Activated T-helper 9 cell treated with anti-CD3 and anti-CD28 coated beads, Interleukin-2, amount 50 U/mL, for 16 hours (primary cell): ENCODE measurements at regions not wholly inside any gene's neighbourhood (a gene's known extent, or its start where the extent isn't known, plus 50 kb on each side); places are given as distances from the start of the nearest gene placed in this dataset.

Source experiments
- DNase-seq: peaks from one replicate; pipeline ENCODE4 v3.0.0-alpha.2; 2020; ENCODE audit warnings: low read depth

- DNase-seq: no peak
Observed at GRCh38 chr1:239882967-239883366, 208.7 kb upstream of the FMN2 start.

DNA sequence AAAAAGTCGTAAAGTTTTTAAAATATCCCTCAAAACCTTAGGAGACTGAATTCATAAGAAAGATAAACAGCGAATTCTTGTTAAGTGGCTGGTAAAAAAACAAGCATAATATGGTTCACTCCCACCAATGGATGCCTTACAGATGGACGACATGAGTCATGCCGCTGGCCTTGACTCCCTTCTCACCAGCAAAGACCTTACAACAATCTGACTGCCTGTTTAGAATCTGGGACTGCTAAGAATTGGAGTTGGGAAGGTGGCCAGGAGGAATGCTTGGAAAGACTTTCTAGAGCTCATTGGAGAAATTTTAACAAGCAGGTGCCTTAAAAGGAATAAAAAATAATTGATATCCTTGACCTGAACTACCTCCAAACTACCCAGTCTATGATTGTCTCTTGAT, 206.9 kb upstream of the FMN2 start:
- DNase-seq: no peak

DNA sequence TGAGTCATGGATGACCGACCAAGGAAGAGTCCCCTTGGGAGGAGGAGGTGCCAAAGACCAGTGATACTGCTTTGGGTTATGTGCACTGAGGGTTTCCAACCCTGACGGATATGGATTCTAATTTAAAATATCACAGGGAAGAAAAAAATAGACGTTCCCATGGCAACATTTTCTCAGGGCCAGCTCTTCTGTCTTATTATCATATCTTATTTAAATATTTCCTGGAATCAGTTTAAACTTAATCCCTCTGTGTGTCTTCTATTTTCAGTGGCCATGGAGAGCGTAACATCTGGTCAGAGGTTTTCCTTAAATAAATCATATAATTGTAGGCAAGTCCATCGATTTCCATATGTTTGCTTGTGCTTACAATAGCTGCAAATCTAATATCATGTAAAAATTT, 205.4 kb upstream of the FMN2 start:
- DNase-seq: no peak

DNA sequence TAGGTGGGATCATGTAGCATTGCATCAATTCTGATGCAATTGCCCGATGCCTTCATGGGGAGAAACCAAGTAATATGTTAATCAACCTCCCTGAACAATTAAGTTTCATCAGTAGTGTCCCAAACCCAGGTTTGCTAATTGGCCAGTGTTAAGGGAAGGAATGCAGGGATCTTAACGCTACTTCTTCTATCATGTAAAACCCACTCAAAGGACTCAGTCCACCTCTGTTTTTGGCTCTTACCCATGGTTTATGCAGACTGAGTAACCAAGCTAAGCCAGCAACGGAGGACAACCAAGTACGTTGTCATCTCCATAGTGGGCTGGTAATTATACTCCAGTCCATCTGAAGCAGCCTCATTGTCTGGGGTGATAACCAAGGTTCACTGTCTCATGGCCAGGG, 203.0 kb upstream of the FMN2 start:
- DNase-seq: no peak

DNA sequence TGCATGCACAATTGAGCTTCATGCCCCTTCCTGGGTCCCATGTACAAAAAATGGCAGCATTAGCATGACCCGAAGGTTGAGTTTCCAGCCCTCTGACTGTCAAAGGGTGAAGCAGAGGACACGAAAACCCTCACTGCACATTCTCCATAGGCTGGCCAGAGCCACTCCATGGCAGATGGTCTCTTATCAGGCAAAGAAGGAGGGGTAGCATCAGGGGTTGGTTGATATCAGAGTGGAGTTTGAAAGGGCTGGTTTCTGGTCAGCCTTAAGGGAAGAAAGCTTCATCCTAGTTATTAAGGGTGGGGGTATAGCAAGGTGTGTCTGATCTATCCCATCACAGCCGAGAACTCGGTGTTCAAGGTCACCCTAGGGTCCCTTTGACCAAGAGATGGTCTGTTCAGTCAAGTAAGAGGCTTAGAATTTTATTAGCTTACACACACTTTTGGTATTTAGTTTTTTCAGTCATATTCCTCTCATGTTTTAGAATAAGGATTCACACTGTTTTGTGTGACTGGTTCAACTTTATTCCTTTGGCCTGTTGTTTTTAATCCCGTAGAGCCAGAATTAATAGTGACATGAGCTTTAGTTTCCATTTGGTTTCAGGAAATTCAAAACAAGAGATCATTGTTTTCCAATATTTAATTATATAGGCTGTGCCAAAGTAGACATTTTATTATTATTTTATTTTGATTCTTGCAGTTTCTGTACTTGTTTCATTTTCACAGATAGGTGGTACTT, 199.9 kb upstream of the FMN2 start:
- no peak for DNase-seq

- DNase-seq: no peak
Observed at GRCh38 chr1:239892602-239893001, 199.1 kb upstream of the FMN2 start.

DNA sequence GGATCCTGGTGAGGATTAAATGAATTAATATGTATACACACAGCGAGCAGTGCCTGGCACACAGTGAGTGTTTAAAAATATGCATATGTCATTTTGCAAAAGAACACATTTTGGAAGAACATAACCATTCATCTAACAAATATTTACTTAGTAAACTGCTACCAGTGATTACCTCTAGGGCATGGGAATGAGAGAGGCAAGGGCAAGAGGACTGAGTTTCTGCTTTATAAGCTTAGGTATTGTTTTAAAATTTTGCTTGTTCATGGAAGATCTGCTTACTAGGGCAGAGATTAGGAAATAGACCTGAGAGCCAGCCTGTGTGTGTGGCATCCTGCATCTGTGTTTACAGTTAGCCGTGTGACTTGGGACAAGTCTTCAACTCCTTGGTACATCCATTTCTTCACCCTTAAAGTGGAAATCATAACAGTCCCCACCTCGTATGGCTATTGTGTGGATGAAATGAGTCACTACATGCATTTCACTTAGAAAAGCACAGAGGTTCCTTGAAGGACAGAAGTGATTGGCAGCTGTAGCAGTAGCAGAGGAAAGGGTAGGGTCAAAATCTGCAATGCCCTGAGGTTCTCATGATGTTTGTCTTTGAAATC, 198.5 kb upstream of the FMN2 start:
- no peak for DNase-seq

GRCh38 chr1:239896569-239896968, 195.1 kb upstream of the FMN2 start:
- DNase-seq: no peak

- no peak for DNase-seq
Observed at GRCh38 chr1:239896980-239897379, 194.7 kb upstream of the FMN2 start.

GRCh38 chr1:239897458-239897857, 194.2 kb upstream of the FMN2 start:
- DNase-seq: no peak

DNA sequence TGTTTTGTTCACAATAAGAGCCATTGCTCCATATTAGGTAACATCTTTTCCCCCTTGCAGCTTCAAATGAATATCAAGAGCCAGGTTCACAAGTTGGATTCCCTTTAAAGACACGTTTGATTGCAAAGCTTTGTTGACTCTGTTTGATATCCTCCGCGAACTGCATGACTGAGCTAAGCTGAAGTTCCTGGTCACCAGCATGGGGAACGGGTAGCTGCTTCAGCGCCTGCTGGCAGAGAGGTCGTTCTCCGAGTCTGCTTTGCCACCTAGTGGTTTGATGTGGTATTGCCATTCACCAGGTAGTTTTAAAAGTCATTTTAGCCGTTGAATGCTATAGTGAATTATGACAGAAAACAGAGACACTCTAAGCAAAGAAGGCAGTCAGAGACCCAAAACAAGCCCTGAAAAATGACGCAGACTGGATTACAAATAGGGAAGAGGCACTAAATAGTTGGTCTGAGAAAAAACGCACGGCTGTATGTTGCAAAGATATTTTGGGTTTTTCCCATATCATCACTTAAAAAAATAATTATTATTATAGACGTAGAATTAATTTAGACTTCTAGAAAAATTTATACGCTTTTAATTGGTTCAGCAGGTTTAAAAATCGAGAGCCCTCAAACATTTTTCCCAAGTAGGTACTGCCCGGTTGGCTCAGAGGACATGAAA, 193.5 kb upstream of the FMN2 start:
- DNase-seq: peak; percentile 44

DNA sequence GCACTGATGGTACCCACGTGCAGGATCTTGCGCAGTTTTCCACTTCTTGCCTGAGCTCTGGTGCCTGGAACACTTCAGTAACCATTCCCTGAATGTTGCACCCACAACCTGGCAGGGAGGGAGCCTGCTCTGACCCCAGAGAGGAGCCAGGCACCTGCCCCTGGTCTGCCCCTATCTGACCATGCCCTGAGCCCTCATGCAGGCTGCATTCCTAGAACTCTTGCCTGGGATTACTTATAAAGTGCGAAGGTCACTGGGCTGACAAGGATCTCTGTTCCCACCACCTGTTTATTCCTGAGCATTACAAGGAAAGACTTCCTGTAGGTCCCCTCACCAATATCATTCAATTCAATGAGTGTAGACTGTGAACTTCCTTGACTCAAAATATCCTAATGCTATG, 191.9 kb upstream of the FMN2 start:
- DNase-seq: no peak

- DNase-seq: no peak
Observed at GRCh38 chr1:239906394-239906793, 185.3 kb upstream of the FMN2 start.

- DNase-seq: no peak
Observed at GRCh38 chr1:239909898-239910297, 181.8 kb upstream of the FMN2 start.

GRCh38 chr1:239912471-239912870, 179.2 kb upstream of the FMN2 start:
- DNase-seq: no peak

DNA sequence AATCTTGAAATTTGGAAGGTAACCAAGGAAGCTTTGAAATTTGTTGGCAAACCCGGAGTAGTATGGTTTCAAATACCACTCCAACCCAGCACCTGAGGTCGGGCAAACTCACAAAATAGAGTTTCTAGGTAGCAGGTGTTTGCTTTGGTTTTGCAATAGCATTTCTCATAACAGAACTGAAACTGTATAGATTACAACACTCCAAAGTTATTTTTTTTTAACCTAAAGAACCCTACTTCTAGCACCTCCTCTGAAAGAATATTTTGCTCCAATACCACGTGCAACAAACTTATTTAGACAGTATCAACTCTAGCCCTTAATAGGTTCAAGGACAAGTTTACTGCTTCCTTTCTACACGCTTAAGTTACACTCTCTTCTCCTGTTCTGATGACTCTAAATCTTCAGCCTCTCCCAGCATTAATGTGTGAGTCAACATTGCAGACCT, 178.5 kb upstream of the FMN2 start:
- DNase-seq: no peak

- no peak for DNase-seq
Observed at GRCh38 chr1:239914751-239915231, 176.9 kb upstream of the FMN2 start.

DNA sequence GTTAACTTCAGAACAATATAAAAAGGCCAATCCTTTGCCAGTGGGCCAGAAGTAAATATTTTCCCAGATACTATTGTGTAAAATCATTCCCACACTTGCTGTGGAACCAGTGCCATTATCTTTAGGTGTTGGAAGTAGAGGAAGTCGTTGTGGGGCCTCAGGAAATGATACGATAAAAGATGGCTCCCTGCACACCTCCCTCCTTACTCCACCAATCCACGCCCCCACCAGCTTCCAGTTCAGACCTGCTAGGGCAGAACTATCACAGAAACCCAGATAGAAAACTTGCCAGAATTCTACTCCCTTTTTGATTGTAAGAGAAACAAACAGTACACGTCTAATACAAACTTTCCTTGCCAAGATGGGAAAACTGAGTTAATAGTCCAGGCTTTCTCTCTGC, 173.0 kb upstream of the FMN2 start:
- no peak for DNase-seq

GRCh38 chr1:239920214-239920613, 171.5 kb upstream of the FMN2 start:
- DNase-seq: no peak

DNA sequence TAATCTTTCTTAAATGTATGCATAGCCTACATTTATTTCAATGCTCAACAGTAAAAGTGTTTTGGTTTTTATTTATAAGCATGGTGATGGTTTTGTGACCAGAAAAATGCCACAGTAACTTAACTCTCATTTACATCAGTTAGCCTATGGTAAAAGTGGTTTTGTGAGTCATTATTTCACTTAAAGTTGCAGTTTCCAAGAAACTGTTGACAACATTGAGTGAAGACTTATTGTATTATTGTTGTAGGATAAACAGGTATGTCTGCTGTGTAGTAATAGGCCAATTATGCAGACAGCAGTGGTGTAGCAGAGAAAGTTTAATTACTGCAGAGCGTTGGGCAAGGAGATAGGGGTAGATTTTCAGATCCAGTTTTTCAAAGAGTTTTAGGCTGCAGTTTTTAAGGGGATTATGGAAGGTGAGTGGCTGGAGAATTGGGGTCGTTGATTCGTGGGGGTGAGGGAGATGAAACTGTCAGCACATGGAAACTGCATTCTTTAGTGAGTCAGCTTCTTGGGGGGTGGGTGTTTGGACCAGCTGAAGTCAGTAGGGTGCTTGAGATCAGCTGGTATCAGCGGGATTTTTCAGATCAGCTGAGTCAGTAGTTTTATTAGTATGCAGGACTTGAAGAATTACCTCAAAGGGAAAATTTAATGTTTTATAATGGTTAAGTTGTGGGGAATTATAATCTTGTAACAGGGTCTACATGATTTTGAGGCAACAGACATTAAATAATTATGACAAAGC, 168.7 kb upstream of the FMN2 start:
- no peak for DNase-seq

DNA sequence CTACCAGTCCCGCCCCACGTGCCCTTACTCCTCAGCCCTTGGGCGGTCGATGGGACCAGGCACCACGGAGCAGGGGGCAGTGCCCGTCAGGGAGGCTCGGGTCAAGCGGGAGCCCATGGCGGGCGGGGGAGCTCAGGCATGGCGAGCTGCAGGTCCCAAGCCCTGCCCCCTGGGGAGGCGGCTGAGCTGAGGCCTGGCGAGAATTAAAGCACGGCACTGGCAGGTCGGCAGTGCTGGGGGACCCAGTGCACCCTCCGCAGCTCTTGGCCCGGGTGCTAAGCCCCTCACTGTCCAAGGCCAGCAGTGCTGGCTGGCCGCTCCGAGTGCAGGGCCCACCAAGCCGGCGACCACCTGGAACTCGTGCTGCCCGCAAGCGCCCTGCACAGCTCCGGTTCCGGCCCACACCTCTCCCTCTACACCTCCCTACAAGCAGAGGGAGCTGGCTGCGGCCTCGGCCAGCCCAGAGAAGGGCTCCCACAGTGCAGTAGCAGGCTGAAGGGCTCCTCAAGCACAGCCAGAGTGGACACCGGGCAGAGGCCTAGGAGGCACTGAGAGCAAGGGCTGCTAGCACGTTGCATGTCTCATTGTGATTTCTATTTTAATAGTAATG, 166.8 kb upstream of the FMN2 start:
- no peak for DNase-seq

DNA sequence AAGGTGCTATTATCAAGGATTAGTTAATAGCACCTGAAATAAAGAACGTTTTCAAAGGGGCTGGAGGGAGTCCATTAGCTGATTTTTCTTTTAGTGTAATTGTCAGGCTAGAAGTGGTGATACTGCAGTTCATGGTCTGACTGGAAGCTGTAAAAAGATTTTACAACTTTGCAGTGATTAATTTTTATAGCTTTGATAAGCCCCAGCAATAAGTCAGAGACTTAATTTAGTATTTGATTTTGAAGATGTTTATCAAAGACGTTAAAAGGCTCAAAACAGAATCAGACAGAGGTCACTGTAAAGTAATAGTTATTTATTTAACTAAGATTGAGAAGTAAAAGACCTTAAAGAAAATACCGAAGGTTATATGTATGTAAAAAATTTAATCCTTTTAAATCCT, 165.5 kb upstream of the FMN2 start:
- no peak for DNase-seq
